DND-41 (cell line): ENCODE measurements at regions not wholly inside any gene's neighbourhood (a gene's known extent, or its start where the extent isn't known, plus 50 kb on each side); places are given as distances from the start of the nearest gene placed in this dataset.

Source experiments
- EZH2 ChIP-seq: IDR thresholded peaks from 3 replicates; pipeline ENCODE4 v1.6.1; 2012; ENCODE audit warnings: borderline replicate concordance, low read depth, mild to moderate bottlenecking, moderate library complexity, low read length, inconsistent platforms; ENCODE audit not compliant: severe bottlenecking
- TF ChIP-seq, protein P1 (sequence below): IDR thresholded peaks from 2 replicates; pipeline ENCODE4 v1.5.1; 2012; ENCODE audit warnings: borderline replicate concordance, low read length, moderate library complexity, mild to moderate bottlenecking; ENCODE audit not compliant: poor library complexity, severe bottlenecking; ENCODE audit errors: extremely low read depth

DNA sequence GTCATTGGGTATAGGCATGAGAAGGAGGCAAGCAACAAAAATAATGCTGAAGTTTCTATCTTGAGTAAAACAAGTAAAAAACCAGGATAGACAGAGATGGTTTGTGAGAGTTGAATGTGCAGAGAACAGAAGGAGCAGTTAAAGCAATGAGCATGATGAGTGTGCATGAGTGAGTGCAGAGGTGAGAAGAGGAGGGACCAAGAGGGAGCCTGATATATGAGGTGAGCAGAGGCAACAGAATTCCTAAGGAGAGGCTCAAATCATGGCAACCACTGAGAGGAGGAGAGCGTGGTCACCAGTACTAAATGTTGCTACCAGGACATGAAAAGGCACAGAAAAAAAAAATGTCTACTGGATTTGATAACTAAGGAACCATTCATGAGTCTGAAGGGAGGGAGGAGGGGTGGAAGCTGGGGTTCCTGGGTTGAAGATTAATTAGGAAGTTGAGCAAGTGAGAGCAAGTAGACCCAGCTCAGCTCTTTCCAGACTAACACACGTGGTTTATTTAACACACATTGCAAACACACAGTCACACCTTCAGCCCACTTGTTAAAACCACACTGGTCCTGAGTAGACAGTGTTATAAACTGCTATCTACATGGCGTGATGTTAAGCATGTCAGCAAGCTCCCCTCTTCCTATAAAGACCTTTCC is 69.0 kb upstream of the IQCM start:
- TF ChIP-seq, protein P1, sequence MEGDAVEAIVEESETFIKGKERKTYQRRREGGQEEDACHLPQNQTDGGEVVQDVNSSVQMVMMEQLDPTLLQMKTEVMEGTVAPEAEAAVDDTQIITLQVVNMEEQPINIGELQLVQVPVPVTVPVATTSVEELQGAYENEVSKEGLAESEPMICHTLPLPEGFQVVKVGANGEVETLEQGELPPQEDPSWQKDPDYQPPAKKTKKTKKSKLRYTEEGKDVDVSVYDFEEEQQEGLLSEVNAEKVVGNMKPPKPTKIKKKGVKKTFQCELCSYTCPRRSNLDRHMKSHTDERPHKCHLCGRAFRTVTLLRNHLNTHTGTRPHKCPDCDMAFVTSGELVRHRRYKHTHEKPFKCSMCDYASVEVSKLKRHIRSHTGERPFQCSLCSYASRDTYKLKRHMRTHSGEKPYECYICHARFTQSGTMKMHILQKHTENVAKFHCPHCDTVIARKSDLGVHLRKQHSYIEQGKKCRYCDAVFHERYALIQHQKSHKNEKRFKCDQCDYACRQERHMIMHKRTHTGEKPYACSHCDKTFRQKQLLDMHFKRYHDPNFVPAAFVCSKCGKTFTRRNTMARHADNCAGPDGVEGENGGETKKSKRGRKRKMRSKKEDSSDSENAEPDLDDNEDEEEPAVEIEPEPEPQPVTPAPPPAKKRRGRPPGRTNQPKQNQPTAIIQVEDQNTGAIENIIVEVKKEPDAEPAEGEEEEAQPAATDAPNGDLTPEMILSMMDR = no peak
- TF ChIP-seq EZH2 = no peak
